Body of pancreas (tissue), 4 donors: ENCODE measurements at regions not wholly inside any gene's neighbourhood (a gene's known extent, or its start where the extent isn't known, plus 50 kb on each side); places are given as distances from the start of the nearest gene placed in this dataset.
"Not testable (repeated sequence)": the region's sequence is repeated elsewhere in the genome, so short reads cannot be mapped to it uniquely, and the experiment has no call there.

Source experiments
- ATAC-seq: fragments of 150-250 bp; one replicate; pipeline ENCODE4 v1.9.1; 2016
- DNase-seq, 4 donors: peaks; one replicate each; pipeline ENCODE4 v3.0.0-alpha.2; 2019
- H3K27ac ChIP-seq, 4 donors: fragments of 200-600 bp; sonication (generic); 1 replicate in 3 of 4; 2 replicates in 1 of 4; pipeline versions ENCODE4 v1.5.1 to v1.6.1; 2016 to 2019; ENCODE audit warnings: mild to moderate bottlenecking in 1 of 4, mixed read lengths in 1 of 4, moderate library complexity in 1 of 4
- H3K27me3 ChIP-seq, 2 donors: fragments of 200-600 bp; sonication (generic); one replicate each; pipeline ENCODE4 v1.6.0; 2016; ENCODE audit warnings: mild to moderate bottlenecking in 1 of 2
- H3K36me3 ChIP-seq, 2 donors: fragments of 200-600 bp; sonication (generic); replicated peaks in 1 of 2; 2 replicates each; pipeline ENCODE4 v1.5.1; 2016; ENCODE audit warnings: low read depth in 2 of 2; ENCODE audit not compliant: insufficient read depth in 1 of 2
- H3K4me1 ChIP-seq: fragments of 200-600 bp; sonication (generic); one replicate; pipeline ENCODE4 v1.6.0; 2016
- H3K4me3 ChIP-seq, 2 donors: fragments of 200-600 bp; sonication (generic); 1 replicate in 1 of 2; 2 replicates in 1 of 2; pipeline ENCODE4 v1.5.1; 2016 to 2019
- H3K9me3 ChIP-seq, 3 donors: fragments of 200-600 bp; sonication (generic); 1 replicate in 2 of 3; 2 replicates in 1 of 3; pipeline ENCODE4 v1.5.1; 2016
- CTCF ChIP-seq, 7 experiments: fragments of 450-650 bp in 4 of 7; fragments of 200-600 bp in 3 of 7; sonication (generic) in 3 of 7; IDR thresholded peaks; one replicate each; pipeline ENCODE4 v1.5.1; 2016 to 2019; ENCODE audit warnings: antibody characterized with exemption in 7 of 7
- POLR2A ChIP-seq, 3 donors: fragments of 450-650 bp; IDR thresholded peaks; one replicate each; pipeline ENCODE4 v1.6.1; 2016; ENCODE audit warnings: antibody characterized with exemption in 3 of 3, mild to moderate bottlenecking in 2 of 3
- WGBS, 2 donors: methylation state at CpG; one replicate each; pipeline ENCODE4 v1.1.5; 2017; 5-methylcytosine and 5-hydroxymethylcytosine counted together
- intact Hi-C: fragments of 100-400 bp; cut with DNase I; formaldehyde crosslinking; loops from one replicate; pipeline ENCODE4 v1.15.1; 2023

- TF ChIP-seq CTCF (IDR thresholded peaks at IDR 0.05) (no peak), POLR2A (IDR thresholded peaks at IDR 0.05) (no peak)
- WGBS, 2 donors: 68 to 69% methylated on average over 2 of the region's 2 CpGs
- H3K27me3 ChIP-seq: no peaks in the 10 kb centered on the region
These were observed 1671.0 kb upstream of the B3GALT2 start for GRCh38 chr1:194857413-194857812.

DNA sequence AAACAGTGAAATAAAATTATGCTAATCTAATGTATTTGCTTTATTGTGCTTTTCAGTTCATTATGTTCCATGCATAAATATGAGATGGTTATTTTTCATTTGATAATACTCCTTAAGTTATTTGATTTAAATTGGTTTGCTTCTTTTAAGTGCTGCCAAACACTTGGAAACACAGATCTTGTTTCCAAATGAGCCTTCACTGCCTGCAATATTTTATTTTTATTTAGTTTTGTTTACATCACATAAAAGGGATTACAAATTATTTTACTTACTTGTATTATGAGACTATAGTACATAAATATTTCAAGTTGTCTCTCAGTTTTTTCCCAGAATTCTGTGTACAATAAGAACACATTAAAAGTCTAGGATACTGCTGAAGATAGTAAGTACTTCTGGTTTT is 1662.4 kb upstream of the B3GALT2 start:
- intact Hi-C loops: no loop called here
- Histone ChIP-seq H3K4me1 (no peaks in the 10 kb centered on the region), H3K27ac (no peak overlapping the region), H3K4me3 (no peak overlapping the region), H3K27me3 (no peaks in the 10 kb centered on the region), H3K9me3 (no peaks in the 10 kb centered on the region), H3K36me3 (no peaks in the 10 kb centered on the region)
- TF ChIP-seq POLR2A (IDR thresholded peaks at IDR 0.05) (no peak), CTCF (IDR thresholded peaks at IDR 0.05) (no peak)
- DNase-seq (no peak), ATAC-seq (no peak)

More at GRCh38 chr1:194857413-194857812, 1671.0 kb upstream of the B3GALT2 start:
- DNase-seq: no peak
- Histone ChIP-seq H3K36me3 (no peaks in the 10 kb centered on the region), H3K27ac (no peak overlapping the region), H3K4me3 (no peak overlapping the region), H3K9me3 (no peaks in the 10 kb centered on the region), H3K4me1 (no peaks in the 10 kb centered on the region)
- intact Hi-C loops: no loop called here
- ATAC-seq: no peak

DNA sequence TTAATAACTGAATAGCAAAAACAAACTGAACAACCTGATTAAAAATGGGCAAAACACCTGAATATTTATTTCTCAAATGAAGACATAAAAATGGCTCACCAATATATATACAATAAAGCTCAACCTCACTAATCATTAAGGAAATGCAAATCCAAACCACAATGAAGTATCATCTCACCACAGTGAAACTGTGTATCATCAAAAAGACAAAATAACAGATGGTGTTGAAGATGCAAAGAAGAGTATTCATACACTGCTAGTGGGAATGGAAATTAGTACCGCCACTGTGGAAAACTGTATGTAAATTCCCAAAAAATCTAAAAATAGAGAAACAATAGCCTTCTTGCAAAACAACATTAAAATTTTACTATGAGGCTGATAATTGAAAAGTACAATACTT is 1660.1 kb upstream of the B3GALT2 start:
- no peaks in the 10 kb centered on the region for H3K27me3 ChIP-seq
- H3K4me3 ChIP-seq: no peak overlapping the region
- DNase-seq (no peak), ATAC-seq (no peak)
- H3K4me1 ChIP-seq: no peaks in the 10 kb centered on the region
- WGBS, 2 donors: 60 to 94% methylated on average over 1 of the region's 1 CpG
- H3K36me3 ChIP-seq: no peaks in the 10 kb centered on the region
- no peaks in the 10 kb centered on the region for H3K9me3 ChIP-seq
- no peak for TF ChIP-seq CTCF (IDR thresholded peaks at IDR 0.05)
- H3K27ac ChIP-seq: no peak overlapping the region
- intact Hi-C loops: no loop called here

GRCh38 chr1:194843077-194843476 is 1656.7 kb upstream of the B3GALT2 start:
- no peak overlapping the region for H3K27ac ChIP-seq
- DNase-seq (no peak), ATAC-seq (no peak)
- H3K4me3 ChIP-seq: no peak overlapping the region
- H3K9me3 ChIP-seq: no peaks in the 10 kb centered on the region
- TF ChIP-seq POLR2A (IDR thresholded peaks at IDR 0.05) (no peak), CTCF (IDR thresholded peaks at IDR 0.05) (no peak)
- intact Hi-C loops: no loop called here
- H3K36me3 ChIP-seq: no peaks in the 10 kb centered on the region
- WGBS, 2 donors: 26 to 31% methylated on average over 1 of the region's 1 CpG
- H3K27me3 ChIP-seq: no peaks in the 10 kb centered on the region
- no peaks in the 10 kb centered on the region for H3K4me1 ChIP-seq

DNA sequence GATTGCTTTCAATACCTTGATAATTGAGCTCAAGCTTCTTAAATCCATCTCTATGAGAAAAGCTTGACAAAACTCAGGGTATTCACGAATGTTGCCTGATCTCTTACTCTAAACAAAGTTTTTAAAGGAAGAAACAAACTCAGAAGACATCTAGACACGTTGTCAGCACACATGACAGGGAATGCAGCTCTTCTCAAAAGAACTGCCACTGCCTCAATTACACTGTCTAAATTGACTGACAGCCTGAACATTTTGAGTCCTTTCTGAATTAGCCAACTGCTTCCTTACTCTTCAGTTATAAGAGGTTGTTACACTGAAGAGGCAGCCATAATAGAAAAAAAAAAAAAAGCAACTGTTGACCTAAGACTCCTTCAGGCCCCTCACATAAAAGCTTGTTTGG is 1646.7 kb upstream of the B3GALT2 start:
- WGBS, 2 donors: 13 to 24% methylated on average over 2 of the region's 2 CpGs
- H3K4me1 ChIP-seq: no peaks in the 10 kb centered on the region
- ATAC-seq (no peak), DNase-seq (no peak)
- no peak overlapping the region for H3K4me3 ChIP-seq
- TF ChIP-seq CTCF (IDR thresholded peaks at IDR 0.05) (no peak), POLR2A (IDR thresholded peaks at IDR 0.05) (no peak)
- no peak overlapping the region for H3K27ac ChIP-seq
- H3K9me3 ChIP-seq: no peaks in the 10 kb centered on the region
- intact Hi-C loops: no loop called here
- H3K27me3 ChIP-seq: no peaks in the 10 kb centered on the region
- no peaks in the 10 kb centered on the region for H3K36me3 ChIP-seq

DNA sequence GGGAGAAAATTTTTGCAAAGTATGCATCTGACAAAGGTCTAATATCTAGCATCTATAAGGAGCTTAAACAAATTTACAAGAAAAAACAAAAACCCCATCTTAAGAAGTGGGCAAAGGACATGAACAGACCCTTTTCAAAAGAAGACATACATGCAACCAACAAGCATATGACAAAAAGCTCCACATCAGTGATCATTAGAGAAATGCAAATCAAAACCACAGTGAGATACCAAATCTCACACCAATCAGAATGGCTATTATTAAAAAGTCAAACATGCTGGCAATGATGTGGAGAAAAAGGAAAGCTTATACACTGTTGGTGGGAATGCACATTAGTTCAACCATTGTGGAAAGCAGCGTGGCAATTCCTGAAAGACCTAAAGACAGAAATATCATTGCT is 1645.2 kb upstream of the B3GALT2 start:
- H3K27ac ChIP-seq, intact Hi-C loops, H3K27me3 ChIP-seq, H3K4me1 ChIP-seq, H3K4me3 ChIP-seq, DNase-seq, ATAC-seq, H3K36me3 ChIP-seq, H3K9me3 ChIP-seq: not testable (repeated sequence)
- WGBS, 2 donors: 52 to 70% methylated on average over 1 of the region's 1 CpG
